T1000 (cell line): ENCODE measurements at regions not wholly inside any gene's neighbourhood (a gene's known extent, or its start where the extent isn't known, plus 50 kb on each side); places are given as distances from the start of the nearest gene placed in this dataset.
"Not testable (repeated sequence)": the region's sequence is repeated elsewhere in the genome, so short reads cannot be mapped to it uniquely, and the experiment has no call there.

Source experiments
- DNase-seq: peaks from one replicate; lab custom pipeline; 2025; ENCODE audit warnings: mixed read lengths; lab: John Stamatoyannopoulos, UW

- not testable (repeated sequence) for DNase-seq
Measured at GRCh38 chr9:42239445-42240260, 56.2 kb downstream of the SPATA31A6 start.

GRCh38 chr9:42240261-42240579 is 56.8 kb downstream of the SPATA31A6 start:
- DNase-seq, result not testable (repeated sequence)

- not testable (repeated sequence) for DNase-seq
Measured at GRCh38 chr9:42243211-42243610, 59.8 kb downstream of the SPATA31A6 start.

DNA sequence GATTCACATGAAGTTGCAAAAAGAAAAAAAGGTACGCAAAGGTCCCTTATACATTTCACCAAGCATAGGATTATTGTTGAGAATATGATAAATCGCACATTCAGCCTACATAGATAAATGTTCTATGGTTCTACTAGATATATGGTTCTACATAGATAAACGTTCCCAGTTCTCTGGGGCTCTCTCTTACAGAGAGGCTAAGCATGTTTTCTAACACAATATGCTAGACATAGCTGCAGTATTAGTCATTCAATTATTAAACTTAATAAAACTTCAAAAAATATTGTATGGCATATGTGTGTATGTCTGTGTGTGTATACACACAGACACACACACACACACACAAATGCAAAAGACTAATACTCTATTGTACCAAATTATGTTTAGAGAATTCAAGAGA is 60.4 kb downstream of the SPATA31A6 start:
- not testable (repeated sequence) for DNase-seq

DNA sequence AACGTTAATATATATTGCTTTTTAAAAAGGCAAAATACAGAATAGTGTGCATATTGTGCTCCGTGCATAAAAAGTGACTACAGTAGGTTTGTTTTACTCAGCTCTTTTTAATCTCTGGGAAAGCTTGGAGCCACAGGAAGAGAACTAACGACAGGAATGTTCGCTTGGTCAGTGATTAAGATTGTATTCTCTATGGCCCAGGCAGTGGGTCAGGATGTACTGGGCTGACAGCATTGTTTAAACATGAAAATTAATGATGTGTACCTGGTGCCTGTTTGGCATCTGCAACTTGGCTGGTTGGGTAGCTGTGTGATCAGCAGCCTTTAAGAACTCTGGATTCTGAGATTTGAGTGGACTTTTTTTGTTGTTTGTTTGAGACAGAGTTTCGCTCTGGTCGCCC is 85.3 kb downstream of the SPATA31A6 start:
- DNase-seq, result not testable (repeated sequence)

DNA sequence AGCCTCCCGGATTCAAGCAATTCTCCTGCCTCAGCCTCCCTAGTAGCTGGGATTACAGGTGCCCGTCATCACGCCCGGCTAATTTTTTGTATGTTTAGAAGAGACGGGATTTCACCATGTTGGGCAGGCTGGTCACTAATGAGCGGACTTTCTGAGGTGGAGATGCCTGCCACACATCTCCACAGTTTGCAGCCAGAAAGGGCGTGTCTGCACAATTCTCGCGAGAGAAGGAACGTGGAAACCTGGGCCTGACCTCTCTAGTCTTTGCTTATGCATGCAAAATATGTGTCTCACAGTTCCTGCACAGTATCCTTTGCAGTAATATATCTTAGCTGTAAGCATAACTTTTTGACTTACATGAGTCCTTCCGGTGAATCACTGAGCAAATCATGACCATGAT is 85.7 kb downstream of the SPATA31A6 start:
- not testable (repeated sequence) for DNase-seq

GRCh38 chr9:42273191-42273590 is 89.7 kb downstream of the SPATA31A6 start:
- not testable (repeated sequence) for DNase-seq

- no peak for DNase-seq
Measured at GRCh38 chr9:42275141-42275540, 91.7 kb downstream of the SPATA31A6 start.

DNA sequence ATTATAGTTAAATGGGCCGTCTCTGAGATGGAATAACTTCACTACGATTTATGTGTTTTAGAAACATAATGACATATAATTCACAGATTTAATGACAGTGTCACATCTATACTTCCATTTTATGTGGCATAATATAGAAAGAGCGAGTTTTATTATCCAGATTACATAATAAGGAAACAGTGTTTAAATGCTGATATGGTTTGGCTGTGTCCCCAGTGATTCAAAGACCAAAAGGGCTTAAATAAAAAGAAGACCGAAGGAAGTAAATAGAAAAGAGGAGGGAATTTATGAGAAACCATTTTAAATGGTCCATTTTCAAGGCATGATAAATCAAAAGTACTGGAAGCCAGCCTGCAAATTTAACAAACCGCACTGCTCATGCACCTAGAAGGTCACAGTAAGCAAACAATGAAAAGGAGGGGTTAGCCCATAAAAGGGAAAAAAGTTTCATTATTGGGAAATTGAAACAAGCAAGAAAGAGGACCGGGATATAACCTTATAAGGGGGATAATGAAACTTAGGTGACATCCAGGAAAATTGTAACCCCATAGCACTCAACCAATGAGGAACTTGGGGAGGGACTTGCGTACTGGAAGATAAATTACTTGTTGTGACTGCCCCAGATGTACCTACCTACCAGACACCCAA is 99.2 kb downstream of the SPATA31A6 start:
- DNase-seq, result not testable (repeated sequence)

DNA sequence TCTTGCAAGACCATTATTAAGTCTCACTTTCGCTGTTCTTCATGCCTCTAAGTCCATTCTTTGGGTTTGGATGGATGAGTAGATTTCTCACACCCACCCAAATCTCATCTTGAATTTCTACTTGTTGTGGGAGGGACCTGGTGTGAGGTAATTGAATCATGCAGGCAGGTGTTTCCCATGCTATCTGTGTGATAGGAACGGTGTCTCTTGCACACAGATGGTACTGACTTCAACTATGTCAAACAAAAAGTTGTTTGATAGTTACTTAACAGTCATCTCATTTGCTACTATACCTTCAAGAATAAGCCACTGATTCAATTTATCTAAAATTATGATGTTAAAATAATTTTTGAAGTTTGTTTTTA is 99.7 kb downstream of the SPATA31A6 start:
- DNase-seq, result not testable (repeated sequence)

- DNase-seq, result not testable (repeated sequence)
Measured at GRCh38 chr9:42286145-42286845, 102.8 kb downstream of the SPATA31A6 start.

DNA sequence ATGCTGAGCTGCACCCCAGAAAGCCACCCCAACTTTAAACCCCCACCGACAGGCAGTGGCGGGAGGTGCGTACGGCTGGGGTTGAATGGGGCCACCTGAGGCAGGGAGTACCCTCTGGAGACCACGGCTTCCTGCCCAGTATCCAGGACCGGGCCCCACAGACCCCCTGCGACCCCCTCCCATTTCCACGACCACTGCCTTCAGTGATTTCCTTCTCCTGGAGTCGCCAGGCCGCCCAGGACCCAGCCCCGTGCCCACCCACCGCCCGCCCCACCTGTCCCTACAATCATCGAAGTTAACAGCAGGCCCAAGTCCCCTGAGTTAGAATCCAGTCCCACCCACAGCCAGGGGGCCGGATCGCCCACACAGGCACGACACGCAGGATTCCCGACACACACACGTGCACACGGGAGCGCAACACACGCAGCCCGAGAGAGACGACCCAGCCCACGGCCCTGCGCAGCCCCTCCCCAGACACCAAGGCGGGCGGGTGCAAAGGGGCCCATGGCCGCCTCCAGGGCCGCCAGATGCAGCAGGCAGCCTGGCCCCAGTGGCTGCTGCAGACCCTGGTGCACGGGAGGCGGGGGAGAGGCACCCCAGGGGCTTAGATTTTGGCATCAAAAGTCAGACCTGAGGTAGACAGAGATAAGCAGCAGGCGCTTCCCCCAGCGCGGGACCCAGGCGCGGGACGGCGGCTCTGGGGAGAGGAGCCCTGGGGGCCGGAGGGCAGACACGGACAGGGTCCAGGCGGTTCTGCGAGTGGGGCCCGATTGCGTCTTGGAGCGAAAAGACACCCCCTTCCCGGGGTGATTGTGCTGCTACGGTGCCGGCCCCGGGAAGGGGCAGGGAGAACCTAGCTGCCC is 104.8 kb downstream of the SPATA31A6 start:
- not testable (repeated sequence) for DNase-seq

DNA sequence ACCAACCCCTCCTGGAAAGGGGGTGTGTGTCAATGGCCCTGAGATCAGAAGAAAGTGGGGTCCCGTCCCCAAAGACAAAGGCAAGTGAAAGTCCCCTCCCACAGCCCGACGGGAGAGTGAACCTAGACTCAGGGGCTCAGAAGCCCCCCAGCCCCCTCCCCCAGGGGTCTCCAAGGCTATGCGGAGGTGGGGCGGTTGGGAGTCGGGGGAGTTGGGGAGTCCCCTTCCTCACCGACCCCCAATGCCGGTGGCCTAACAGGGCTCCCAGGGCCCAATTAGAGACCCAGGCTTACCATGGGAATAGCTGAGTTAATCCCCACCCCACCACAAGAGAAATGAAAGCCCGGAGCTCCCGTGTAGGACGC is 105.4 kb downstream of the SPATA31A6 start:
- not testable (repeated sequence) for DNase-seq

GRCh38 chr9:42300124-42300523 is 116.7 kb downstream of the SPATA31A6 start:
- DNase-seq, result not testable (repeated sequence)

GRCh38 chr9:42306625-42307024 is 123.2 kb downstream of the SPATA31A6 start:
- not testable (repeated sequence) for DNase-seq

DNA sequence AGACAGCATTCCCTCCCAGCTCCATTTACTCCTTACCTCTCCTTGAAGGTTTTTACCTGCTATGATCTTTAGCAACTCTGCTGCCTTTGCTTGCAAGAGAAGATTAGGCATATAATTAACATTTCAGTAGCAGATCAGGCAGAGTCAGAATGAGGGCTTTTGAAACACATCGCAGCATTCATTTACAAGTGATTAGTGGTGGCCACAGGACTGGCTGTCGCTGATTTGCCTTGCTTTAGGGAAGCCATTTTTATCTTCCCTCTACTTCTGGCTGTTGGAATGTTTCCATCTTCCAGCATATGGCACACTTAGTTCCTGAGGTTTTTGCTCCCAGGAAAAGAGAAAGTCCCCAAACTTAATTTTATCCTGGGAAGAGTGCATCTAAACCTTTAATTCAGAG is 124.0 kb downstream of the SPATA31A6 start:
- DNase-seq, result not testable (repeated sequence)

- not testable (repeated sequence) for DNase-seq
Measured at GRCh38 chr9:42310972-42311371, 127.5 kb downstream of the SPATA31A6 start.

DNA sequence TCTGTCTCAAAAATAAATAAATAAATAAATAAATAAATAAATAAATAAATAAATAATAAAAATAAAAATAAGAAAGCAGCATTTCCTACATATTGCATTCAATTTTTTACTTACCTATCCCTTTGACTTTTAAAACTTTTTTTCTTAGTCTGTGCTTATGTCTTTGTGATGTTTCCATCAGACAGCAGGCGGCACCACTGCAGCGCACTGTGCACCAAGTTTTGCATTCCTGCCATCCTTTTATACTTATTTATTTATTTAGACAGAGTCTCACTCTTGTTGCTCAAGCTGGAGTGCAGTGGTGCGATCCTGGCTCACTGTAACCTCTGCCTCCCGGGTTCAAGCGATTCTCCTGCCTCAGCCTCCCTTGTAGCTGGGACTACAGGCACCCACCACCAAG is 132.6 kb downstream of the SPATA31A6 start:
- DNase-seq, result not testable (repeated sequence)

DNA sequence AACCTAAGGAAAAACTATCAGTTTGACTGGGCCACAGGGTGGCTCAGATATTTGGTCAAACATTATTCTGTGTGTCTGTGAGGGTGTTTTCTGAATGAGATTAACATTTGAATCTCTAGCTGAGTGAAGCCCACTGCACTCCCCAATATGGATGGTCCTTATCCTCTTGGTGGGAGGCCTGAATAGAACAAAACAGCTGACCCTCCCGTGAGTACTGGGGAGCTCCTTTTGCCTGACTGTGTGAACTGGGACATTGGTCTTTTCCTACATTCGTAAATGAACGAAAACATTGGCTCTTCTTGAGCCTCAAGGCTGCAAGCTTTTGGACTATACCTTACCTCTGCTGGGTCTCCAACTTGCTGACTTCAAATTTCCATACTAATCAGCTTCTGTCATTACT is 134.2 kb downstream of the SPATA31A6 start:
- DNase-seq, result not testable (repeated sequence)

DNA sequence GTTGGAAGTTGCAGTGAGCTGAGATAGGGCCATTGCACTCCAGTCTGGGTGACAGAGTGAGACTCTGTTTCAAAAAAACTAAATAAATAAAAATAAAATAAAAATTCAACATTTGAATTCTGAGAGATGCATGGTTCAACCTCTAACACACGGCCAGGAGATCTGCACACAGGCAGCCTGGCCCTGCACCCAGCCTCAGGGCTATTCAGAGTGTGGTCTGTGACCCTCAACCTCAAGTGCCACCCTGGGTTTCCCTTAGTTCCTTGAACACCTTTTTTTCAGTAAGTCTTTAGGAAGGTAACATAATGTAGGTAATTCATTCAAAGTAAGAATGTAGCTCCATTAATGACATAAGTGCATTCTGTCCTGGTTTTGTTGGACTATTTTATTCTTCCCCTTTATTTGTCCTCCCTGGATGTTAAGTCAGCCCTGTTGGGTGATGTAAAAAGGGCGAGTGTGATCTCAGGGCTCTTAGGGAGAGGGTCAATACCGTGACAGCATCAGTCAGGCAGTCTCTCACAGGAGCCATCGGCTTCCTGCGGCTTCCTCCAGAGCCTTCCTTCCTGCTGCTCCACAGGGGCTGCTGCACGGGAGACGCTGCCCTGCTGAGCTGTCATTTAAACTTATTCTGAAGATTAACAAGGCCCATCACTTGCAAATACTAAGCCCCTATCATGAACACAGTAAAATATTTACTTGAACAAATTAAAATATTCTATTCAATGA is 139.8 kb downstream of the SPATA31A6 start:
- DNase-seq, result not testable (repeated sequence)

DNA sequence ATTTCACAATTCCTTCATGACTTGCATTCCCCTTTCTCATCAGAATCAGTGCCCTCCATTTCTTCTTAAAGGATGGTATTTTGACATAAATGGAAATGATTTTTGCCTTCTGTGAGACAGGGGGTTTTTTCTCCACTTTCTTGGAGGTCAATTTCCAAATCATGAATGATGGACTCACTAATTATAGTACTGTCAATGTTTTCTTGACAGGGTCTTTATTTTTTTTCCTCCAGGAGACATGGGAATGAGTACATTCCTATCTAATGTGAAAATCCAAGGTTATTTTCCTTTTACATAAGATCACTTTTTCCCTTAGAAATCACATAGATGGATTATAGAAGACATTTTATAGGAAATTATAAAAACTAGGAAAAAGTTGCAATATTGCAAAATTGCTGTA is 141.7 kb downstream of the SPATA31A6 start:
- DNase-seq, result not testable (repeated sequence)
